PFSK-1 (cell line): ENCODE measurements at regions not wholly inside any gene's neighbourhood (a gene's known extent, or its start where the extent isn't known, plus 50 kb on each side); places are given as distances from the start of the nearest gene placed in this dataset.

Source experiments
- FOXP2 ChIP-seq: optimal IDR thresholded peaks from 2 replicates; pipeline ENCODE3; 2011; ENCODE audit warnings: borderline replicate concordance, control low read depth, inconsistent platforms; ENCODE audit not compliant: insufficient read depth; ENCODE audit errors: extremely low read length, extremely low read depth
- POLR2AphosphoS5 ChIP-seq: IDR thresholded peaks from 2 replicates; pipeline ENCODE4 v1.6.1; 2012; ENCODE audit warnings: low read depth, mild to moderate bottlenecking, control low read depth, low read length, moderate library complexity
- REST ChIP-seq, 2 experiments: IDR thresholded peaks; 2 replicates each; pipeline versions ENCODE4 v1.6.1 to v1.8.0; 2011 to 2012; ENCODE audit warnings: low read depth in 2 of 2, low read length in 2 of 2, control low read depth in 1 of 2, inconsistent platforms in 1 of 2, mild to moderate bottlenecking in 1 of 2, moderate library complexity in 1 of 2; ENCODE audit not compliant: insufficient read depth in 1 of 2
- SIN3A ChIP-seq: IDR thresholded peaks from 2 replicates; pipeline ENCODE4 v1.6.1; 2012; ENCODE audit warnings: mild to moderate bottlenecking, low read length, moderate library complexity, borderline replicate concordance; ENCODE audit not compliant: insufficient read depth
- TAF1 ChIP-seq: IDR thresholded peaks from 2 replicates; pipeline ENCODE4 v1.6.1; 2012; ENCODE audit warnings: low read length, control low read depth, borderline replicate concordance; ENCODE audit not compliant: insufficient read depth

DNA sequence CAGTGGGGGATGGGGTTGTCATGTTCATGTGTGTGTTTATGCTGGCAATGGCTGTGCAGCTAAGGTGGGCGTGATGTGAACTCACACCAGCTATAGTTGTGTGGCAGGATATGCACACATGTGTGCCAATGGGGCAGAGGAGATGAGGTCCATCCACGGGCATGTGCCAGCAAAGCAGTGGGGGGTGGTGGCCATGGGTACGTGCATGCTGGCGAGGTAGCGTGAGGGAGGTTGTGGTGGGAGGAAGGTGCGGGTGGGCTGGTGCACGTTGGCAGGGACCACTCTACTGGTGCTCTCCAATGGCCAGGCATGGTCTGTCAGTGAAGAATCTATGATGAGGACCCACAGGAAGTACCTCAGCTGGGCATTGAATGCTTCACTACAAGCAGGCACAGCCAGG, 567.5 kb upstream of the SORCS1 start:
- no peak for TF ChIP-seq SIN3A
- no peak for TF ChIP-seq REST (IDR thresholded peaks at IDR 0.05; ENCODE audit: insufficient read depth in 1 of 2, low read depth in 2 of 2, low read length in 2 of 2)
- no peak for TF ChIP-seq TAF1
- TF ChIP-seq POLR2AphosphoS5, result no peak
- TF ChIP-seq FOXP2, result no peak

DNA sequence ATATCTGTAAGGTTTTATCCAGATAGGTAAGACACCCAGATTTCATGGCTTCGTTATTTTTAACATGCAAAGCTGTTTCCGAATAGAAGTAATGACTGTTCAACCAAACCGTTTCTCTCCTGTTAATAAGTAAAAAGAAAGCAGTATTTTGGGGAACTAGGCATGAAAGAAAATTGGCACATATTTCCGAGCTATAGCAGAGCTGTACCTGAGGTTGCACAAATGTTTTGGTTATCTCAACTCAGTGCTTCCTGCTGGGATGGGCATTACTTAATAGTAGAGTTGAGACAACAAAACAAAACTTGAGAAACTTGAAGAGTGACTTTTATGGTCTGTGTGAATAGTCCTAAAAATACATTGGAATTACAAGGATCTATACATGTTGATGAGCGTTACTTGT, 564.3 kb upstream of the SORCS1 start:
- TF ChIP-seq TAF1 (no peak), FOXP2 (no peak), SIN3A (no peak), REST (IDR thresholded peaks at IDR 0.05; ENCODE audit: insufficient read depth in 1 of 2, low read depth in 2 of 2, low read length in 2 of 2) (no peak), POLR2AphosphoS5 (no peak)

DNA sequence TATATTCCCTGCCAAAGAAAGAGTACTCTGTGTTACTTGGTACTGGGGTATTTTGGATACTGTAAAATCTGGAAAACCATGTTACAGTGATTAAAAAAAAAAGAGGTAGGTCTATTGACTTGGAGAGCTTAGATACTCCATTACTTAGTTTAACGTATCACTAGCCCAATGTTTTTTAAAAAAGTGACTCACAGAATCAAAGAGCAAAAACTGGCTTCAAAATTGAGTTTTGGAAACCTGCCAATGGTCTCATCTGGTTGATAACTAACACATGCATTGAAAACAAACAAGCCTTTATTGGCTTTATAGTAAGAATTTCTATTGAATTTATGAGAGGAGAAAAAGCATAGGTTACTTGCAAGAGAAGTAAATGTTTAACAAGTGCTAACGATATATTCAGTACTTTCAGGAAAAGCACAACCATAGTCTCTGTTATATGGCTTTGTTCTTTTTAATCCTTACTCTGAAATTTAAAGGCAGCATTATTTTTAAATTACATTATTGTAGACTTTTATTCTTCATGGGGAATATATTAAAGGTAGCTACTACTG, 563.3 kb upstream of the SORCS1 start:
- TF ChIP-seq SIN3A (no peak), FOXP2 (no peak), POLR2AphosphoS5 (no peak), TAF1 (no peak), REST (IDR thresholded peaks at IDR 0.05; ENCODE audit: insufficient read depth in 1 of 2, low read depth in 2 of 2, low read length in 2 of 2) (no peak)

- TF ChIP-seq SIN3A, result peak; percentile 27; the same call in 1 of the 2 replicates
- no peak for TF ChIP-seq TAF1
Measured at GRCh38 chr10:107718864-107719263, 554.4 kb upstream of the SORCS1 start.

- TF ChIP-seq POLR2AphosphoS5 (no peak), SIN3A (no peak), TAF1 (no peak), FOXP2 (no peak), REST (IDR thresholded peaks at IDR 0.05; ENCODE audit: insufficient read depth in 1 of 2, low read depth in 2 of 2, low read length in 2 of 2) (no peak)
Measured at GRCh38 chr10:107717046-107717445, 552.5 kb upstream of the SORCS1 start.
